ENCODE measurements at regions not wholly inside any gene's neighbourhood (a gene's known extent, or its start where the extent isn't known, plus 50 kb on each side); places are given as distances from the start of the nearest gene placed in this dataset.
A peak's percentile ranks its signal among the peaks of the same experiment; 100 is the strongest.

DNA sequence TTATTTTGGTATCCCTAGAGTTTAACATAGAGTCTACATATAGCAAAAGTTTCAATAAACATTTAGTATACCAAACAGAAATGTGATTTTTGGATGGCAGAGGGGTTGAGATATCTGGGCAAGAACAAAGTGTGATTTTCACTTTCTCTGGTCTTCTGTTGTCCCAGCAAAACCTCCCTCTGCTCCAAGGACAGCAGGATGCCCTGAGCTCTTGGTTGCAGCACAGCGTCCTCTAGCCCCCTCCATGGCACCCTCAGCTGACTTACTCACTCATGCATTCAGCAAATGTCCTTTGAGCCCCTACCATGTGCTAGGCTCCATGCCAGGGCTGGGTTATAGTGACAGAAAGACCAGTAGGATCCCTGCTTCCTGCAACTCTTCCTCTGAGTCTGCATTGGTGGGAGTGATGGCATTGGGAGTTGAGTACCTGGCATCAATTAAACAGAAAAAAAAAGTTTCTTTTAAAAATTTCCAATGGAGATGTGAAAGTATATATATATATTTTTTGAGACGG is 104.8 kb upstream of the UBL3 start:
- DNase-seq (ENCODE audit: low read depth), result no peak

- DNase-seq (ENCODE audit: low read depth), result peak; percentile 23
These were observed 103.9 kb upstream of the UBL3 start for GRCh38 chr13:29954082-29955028.

- no peak for DNase-seq (ENCODE audit: low read depth)
These were observed 103.1 kb upstream of the UBL3 start for GRCh38 chr13:29953542-29953941.

DNA sequence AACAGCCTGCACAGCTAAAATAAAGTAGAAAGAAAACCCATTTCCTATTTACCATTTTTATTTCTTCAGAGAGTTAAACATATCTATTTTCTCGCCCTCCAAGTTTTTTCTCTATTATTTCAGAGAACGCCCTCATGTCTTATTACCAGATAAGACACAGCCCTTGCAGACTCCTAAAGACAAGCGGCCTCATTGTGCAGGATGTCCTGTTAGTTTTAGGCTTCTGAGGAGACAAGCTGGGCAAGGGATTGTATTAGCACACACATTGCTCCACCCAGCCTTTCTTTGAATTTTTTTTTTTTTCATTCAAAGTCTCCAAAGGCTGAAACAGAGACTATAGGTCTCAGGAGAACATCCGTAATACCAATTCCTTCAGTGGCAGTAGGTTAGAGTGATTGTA is 101.8 kb upstream of the UBL3 start:
- no peak for DNase-seq (ENCODE audit: low read depth)

GRCh38 chr13:29948791-29949190 is 98.4 kb upstream of the UBL3 start:
- DNase-seq (ENCODE audit: low read depth), result no peak

DNA sequence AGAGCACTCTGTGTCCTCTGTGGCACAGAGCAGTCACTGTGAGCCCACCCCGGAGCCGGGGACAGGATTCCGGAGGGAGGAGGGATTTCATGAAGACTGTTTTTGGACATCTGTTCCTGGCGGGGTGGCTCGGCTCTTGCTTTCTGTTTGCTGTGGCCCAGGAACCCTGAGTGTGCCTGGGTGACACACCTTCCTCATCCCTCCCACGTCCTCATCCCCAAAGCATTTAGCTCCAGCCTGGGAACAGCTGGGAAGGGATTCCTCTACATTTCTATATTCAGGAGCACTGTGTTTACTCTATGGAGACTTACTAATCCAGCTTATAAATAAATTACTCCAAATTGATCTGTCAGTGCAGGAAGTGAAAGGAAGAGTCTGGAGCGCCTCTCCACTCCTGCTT is 97.8 kb upstream of the UBL3 start:
- DNase-seq (ENCODE audit: low read depth), result no peak

DNA sequence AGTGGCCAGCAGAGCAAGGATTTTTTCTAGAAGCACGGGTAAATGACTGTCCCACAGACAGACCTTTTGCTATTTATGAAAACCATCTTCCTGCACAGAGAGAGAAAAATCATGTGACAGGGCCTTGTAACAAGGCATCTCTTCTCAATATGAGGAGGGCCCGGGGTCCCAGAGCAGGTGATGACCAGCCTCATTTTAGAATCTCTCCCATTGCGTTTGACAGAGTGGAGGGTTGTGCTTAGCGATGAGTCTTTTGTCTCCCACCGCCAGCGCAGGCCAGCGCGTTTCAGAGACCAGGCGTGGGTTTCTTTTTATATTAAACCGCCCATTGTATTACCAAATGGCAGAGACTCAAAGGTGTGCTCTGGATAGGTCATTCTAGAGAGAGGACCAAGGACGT is 97.4 kb upstream of the UBL3 start:
- no peak for DNase-seq (ENCODE audit: low read depth)

GRCh38 chr13:29946093-29946492 is 95.7 kb upstream of the UBL3 start:
- DNase-seq (ENCODE audit: low read depth), result no peak

DNA sequence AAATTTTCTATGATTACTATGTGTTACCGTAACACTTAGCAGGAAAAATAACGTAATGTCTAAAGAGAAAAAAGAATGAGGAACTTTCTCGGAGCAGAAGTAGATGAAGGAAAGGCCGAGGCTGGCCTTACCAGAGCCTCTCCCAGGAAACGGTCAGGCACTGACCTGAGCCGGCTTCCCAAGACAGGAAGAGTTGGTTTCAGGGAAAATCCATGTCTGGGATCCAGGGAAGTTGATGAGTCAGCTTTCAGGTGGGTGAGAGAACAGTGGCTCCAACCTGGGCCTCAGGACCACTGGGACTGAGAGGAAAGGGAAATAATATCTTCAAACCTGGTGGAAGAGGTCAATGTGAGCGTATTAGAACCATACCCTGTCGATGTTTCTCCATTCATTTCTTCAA is 93.3 kb upstream of the UBL3 start:
- no peak for DNase-seq (ENCODE audit: low read depth)

DNA sequence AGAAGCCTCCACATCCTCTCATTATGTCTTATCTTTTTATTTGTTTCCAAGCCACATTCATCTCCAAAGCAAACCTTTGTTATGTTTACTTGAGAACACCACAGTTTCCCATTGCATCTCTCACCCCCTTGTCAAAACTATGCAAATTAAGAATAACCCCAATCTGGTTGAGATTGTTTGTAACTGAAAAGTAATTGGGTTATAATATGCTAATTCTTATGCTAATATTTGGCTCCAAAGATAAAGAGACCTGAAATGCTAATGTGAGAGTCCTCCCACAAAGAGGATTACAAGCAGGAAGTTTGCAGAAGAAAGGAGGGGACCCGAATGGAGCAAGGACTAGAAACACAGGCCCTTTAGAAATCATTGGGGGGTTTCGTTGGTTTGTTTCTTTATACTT is 92.9 kb upstream of the UBL3 start:
- DNase-seq (ENCODE audit: low read depth), result no peak

DNA sequence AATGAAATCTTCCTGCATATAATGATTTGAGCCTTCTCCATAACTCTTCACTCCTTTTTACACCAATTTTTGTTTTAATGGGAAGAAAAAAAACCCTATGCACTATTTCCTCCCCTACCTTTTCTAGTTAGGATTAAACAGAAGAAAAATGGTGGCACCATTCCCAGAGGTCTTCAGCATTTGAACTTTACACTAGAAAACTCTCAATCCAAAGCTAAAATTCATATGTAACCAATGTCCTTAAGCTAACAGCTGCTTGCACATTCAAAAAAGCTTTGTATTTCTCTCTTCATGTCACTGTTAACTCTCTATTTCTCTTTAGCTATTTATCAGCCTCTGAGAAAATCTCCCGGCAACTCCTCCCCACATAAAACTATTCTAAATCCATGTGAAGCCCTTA is 90.3 kb upstream of the UBL3 start:
- no peak for DNase-seq (ENCODE audit: low read depth)

DNA sequence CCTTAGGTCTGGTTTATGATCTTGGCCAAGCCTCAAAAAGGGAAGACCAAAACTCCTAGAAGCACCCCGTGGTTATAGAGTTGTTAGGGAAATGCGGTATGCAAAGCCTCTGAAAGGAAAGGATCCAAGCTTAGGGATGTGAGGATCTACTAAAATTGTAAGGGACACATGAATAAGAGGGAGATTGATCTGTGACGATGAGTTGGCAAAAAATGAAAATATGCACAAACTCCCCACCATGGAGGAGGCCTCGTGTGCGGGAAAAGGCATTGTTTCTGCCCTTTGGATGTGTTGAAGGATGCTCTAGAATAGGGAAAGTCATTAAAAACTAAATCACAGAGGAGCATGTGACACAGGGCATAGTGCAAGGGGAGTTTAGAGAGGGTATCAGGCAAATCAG is 88.7 kb upstream of the UBL3 start:
- no peak for DNase-seq (ENCODE audit: low read depth)

- DNase-seq (ENCODE audit: low read depth), result peak; percentile 37
These were observed 87.4 kb upstream of the UBL3 start for GRCh38 chr13:29937841-29938240.

DNA sequence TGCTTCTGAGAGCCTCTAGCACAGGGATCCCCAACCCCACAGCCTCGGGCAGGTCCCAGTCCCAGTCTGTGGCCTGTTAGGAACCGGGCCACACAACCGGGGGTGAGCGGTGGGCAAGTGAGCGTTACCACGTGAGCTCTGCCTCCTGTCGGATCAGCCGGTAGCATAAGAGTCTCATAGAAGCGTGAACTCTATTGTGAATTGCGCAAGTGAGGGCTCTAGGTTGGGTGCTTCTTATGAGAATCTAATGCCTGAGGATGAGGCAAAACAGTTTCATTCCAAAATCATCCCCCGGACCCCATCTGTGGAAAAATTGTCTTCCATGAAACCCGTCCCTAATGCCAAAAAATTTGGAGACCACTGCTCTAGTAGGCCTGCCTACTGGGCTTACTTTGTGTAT is 87.0 kb upstream of the UBL3 start:
- DNase-seq (ENCODE audit: low read depth), result no peak

- DNase-seq (ENCODE audit: low read depth), result no peak
These were observed 86.5 kb upstream of the UBL3 start for GRCh38 chr13:29936956-29937355.

- no peak for DNase-seq (ENCODE audit: low read depth)
These were observed 85.8 kb upstream of the UBL3 start for GRCh38 chr13:29936051-29936813.

DNA sequence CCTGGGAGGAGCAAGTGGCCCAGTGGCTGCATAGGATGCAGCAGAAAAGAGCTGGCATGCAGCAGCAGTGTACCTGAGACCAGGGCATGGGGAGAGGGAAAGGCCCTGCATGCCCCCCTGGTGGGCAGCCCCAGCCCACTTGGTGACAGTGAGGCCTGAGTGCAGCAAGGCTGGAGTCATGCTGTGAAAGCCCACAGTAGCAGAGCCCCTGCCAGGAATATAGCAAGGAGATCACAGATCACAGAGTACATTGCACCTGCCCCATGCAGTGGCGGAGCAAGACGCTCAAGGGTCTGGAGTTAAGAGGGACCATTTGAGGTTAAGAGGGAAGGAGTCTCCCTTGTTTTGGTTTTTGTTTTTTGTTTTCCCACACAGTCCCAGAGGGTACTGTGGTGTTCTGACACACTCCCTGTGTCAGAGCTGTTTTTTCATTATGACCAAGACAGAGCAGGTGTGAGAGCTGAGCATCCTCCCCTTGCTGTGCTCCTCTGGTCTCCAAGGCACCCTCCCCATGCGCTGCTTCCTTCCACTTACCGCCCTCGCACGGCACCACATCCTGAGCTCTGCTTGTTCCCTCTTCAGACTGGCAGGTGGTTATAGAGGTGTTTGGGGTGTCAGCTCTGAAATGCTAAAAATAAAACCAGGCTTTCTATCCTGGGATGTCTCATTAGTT is 85.0 kb upstream of the UBL3 start:
- peak; percentile 66 for DNase-seq (ENCODE audit: low read depth)

DNA sequence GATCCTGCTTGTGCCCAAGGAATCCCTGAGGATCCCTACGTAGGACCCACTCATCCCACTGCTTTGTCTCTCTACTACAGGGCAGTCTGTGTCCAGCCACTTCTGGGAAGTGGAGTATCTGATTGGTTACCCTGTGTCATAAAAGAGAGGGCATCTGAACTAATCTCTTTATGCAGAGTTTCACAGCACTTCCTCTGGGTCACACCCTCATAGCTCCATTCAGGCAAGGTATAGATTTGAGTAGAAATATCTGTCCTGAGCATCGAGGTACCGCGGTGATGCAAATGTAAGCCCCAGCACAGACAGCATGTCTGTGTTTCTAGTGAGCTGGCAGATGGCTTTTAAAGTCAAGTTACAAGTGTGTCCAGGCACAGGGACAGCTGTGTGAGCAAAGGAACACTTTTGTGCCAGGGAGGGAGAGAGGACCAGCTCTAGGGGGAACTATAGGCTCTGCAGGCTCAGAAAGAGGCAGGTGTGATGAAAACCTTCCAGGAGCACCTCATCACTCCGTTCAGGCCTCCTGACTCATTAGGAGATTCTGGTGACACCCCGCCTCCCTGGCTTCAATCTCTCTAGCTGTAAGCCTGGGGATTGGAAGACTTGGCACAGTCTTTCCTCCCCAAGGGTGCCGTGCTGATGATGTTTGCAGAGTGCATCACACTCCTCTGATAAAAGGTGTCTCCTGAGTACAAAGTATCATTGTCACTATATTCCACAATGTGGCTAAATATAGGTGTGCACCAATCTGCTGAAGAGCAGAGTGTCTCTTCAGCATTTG is 84.3 kb upstream of the UBL3 start:
- no peak for DNase-seq (ENCODE audit: low read depth)

DNA sequence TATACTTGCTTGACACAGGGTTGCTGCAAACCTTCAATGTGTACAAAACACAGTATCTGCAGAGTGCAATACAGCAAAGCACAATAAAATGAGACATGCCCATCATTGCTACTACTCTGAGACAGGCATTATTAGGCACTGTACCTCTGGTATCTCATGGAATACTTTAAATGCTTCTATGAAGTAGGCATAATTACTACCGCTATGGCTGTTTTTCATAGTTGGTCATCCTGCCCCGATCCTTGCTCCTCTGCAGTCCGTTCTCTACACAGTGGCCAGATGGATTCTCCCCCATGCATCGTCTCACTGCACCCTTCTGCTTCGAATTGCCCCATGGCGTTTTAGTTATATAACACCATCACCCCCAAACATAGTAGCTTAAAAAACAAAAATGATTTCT is 83.0 kb upstream of the UBL3 start:
- DNase-seq (ENCODE audit: low read depth), result no peak

- no peak for DNase-seq (ENCODE audit: low read depth)
These were observed 81.3 kb upstream of the UBL3 start for GRCh38 chr13:29931696-29932095.

GRCh38 chr13:29929062-29929847 is 78.8 kb upstream of the UBL3 start:
- no peak for DNase-seq (ENCODE audit: low read depth)

Measured in activated T-helper 1 cell treated with Interleukin-2 at 50 U/mL for 16 hours (primary cell).